Dermis blood vessel endothelial cell (primary cell): ENCODE measurements at regions not wholly inside any gene's neighbourhood (a gene's known extent, or its start where the extent isn't known, plus 50 kb on each side); places are given as distances from the start of the nearest gene placed in this dataset.

Source experiments
- DNase-seq: peaks from one replicate; pipeline ENCODE4 v3.0.0; 2010

DNA sequence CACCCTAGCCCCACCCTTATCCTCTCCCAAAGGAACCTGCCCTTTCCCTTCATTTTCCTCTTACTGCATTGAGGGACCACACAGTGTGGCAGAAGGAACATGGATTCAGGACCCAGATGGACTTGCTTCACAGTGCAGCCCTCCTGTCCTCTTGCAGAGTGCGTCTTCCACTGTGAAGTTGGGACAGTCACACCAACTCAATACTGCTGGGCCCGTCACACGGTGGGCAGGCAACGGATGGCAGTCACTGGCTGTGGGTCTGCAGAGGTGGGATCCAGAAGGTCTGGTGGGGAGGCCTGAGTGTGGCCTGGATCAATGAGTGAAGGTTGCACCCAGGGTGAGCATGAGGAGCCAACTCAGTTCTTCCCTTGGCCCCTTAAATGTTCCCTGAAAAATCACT is 129.9 kb upstream of the B3GAT1 start:
- no peak for DNase-seq

- DNase-seq, result no peak
Measured at GRCh38 chr11:134541355-134541754, 129.3 kb upstream of the B3GAT1 start.

- DNase-seq, result no peak
Measured at GRCh38 chr11:134539285-134539684, 127.2 kb upstream of the B3GAT1 start.

DNA sequence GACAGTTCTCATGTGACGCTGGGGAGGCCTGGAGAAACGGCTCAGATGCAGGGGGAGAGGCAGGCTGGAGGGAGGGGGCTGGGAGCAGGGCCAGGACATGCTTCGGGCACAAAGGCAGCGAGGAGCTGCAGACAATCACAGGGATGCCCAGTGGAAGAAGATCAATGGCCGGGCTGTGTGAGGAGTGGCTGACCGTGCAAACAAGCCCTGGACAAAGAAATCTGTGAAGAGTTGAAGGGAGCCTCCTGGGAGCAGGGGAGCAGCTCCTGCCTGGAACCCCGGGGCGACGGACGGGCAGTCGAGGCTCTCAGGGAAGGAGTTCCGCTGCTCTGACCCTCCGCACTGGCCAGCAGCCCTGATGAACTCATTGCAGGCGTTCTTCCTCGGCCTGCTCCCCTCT is 126.7 kb upstream of the B3GAT1 start:
- no peak for DNase-seq

DNA sequence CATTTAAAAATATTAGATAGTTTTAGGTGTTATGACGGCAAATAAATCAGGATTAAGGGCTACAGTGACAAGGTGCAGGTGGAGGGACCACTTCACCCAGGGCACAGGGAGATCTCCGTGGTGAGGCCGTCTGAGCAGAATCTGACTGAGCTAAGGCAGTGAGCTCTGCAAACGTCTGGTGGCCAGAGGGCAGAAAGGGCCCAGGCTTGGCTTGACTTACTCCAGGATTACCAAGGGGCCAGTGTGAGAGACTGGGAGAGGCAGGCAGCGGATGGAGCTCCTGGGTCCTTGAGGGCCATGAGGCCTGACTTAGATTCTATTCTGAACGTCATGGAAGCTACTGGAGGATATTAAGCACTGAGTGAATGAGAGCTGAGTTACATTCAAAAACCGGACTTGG is 125.9 kb upstream of the B3GAT1 start:
- DNase-seq, result no peak

- DNase-seq, result no peak
Measured at GRCh38 chr11:134537296-134537695, 125.3 kb upstream of the B3GAT1 start.

- no peak for DNase-seq
Measured at GRCh38 chr11:134536677-134537076, 124.6 kb upstream of the B3GAT1 start.

- DNase-seq, result no peak
Measured at GRCh38 chr11:134536219-134536618, 124.2 kb upstream of the B3GAT1 start.

GRCh38 chr11:134535029-134536025 is 123.3 kb upstream of the B3GAT1 start:
- no peak for DNase-seq

DNA sequence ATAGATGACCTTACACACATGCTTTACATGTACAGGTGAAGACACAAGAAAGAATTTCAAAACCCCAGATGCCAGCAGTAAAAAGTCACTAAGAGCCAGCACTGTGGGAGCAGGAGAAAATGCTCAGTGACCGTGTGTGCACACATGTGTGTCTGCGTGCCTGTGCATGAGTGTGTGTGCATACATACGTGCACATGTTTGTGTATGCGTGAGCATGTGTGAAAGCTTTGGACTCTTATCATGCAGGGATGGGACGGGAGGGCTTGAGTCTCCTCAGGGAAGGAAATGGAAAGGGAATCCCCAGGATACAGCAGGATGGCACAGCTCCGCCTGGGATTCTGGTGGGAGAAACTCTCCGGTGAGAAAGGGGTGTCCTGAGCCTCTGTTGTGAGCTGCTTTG is 121.5 kb upstream of the B3GAT1 start:
- DNase-seq, result no peak

GRCh38 chr11:134532921-134533421 is 120.9 kb upstream of the B3GAT1 start:
- no peak for DNase-seq

- DNase-seq, result no peak
Measured at GRCh38 chr11:134532131-134532920, 120.3 kb upstream of the B3GAT1 start.

- DNase-seq, result no peak
Measured at GRCh38 chr11:134531327-134532130, 119.5 kb upstream of the B3GAT1 start.

DNA sequence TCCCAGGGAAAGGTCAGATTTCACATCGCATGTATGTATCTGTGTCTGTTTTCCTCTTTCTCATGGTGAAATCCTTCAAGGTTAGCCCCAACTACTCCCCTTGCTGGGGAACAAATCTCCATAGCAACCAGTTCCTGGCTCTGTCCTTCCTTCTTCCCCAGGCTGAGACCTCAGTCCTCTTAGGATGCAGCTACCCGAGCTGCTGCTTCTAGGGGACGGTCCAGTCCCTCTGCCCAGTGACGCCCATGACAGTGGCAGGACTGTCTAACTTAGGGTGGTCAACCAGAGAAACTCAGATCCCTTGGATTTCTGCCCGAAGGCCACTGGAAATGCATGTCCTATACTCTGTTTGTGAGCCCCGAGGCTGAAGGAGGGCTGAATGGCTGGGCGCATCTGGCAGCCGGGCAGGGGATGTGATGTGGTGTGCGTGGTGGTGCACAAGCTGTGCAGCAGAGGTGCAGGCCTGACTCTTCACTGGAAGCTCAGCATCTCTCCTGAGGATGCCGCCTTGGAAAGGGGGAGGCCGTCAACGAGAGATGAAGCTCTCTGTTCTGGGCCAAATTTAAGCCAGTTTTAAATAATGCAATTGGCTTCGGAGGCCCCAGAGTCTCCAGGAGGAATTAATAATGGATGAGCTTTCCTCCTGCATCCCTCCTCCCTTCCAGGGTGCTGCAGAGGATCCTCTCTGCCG is 118.7 kb upstream of the B3GAT1 start:
- no peak for DNase-seq

GRCh38 chr11:134529212-134530096 is 117.4 kb upstream of the B3GAT1 start:
- no peak for DNase-seq

DNA sequence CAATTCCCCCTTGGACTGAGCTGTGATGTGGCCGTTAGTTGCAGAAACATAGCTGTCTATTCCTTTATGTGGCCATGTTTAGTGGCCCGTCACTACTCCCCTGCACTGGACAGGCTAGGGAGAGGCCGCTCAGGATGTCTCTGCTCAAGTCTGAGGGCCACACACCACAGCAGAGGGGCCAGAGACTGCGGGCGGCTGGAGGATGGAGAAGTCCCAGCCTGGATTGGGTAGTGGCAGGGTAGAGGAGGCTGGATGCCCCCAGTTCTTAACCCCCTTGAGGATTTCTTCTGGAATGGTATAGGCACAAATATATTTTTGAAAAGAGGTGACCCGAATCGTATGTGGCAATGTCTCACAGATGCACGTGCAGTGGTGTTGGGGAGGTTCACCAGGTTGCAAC is 116.4 kb upstream of the B3GAT1 start:
- no peak for DNase-seq

GRCh38 chr11:134527382-134528243 is 115.6 kb upstream of the B3GAT1 start:
- DNase-seq, result no peak

- no peak for DNase-seq
Measured at GRCh38 chr11:134524896-134525845, 113.1 kb upstream of the B3GAT1 start.

DNA sequence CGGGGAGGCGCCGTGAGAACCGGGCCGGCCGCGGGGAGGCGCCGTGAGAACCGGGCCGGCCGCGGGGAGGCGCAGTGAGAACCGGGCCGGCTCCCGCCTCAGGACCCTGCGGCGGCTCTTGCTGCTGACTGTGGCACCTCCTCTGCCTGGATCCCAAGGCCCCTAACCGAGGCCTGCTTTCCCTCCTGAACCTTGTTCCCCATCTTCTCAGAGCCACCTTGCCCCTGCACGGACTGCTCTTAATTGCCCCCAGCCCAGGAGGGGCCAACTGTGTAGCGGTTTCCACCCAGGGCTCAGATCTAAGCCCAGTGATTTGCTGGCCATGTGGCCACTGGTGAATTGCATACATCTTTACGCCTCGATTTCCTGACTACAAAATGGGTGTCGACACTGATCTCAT is 112.2 kb upstream of the B3GAT1 start:
- no peak for DNase-seq
